ENCODE measurements at regions not wholly inside any gene's neighbourhood (a gene's known extent, or its start where the extent isn't known, plus 50 kb on each side); places are given as distances from the start of the nearest gene placed in this dataset.

DNA sequence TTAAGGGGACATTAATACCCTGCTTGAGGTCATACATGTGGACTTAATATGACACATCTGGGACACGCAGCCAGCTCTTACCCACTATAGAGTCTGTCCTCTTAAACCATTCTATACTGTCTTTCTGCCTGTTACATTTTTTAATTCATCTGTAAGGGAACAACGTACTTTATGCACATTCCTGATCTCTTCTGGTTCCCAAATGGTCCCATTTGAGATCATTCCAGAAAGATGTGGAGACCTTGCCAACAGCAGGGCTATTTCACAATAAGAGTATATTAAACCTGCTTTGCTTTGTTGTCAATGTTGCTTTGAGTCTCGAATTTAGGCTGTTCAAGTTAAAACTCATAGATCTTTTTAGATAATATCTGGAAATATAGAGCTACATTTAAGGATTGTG lies 332.2 kb upstream of the RAG2 start:
- H3K36me3 ChIP-seq (ENCODE audit: insufficient read depth, low read length): no peaks in the 10 kb centered on the region
- H3K9ac ChIP-seq (ENCODE audit: low read depth, low read length): no peak overlapping the region
- no peaks in the 10 kb centered on the region for H3K4me1 ChIP-seq (ENCODE audit: insufficient read depth, low read length)
- H3K27ac ChIP-seq (ENCODE audit: low read depth, low read length): no peak overlapping the region
- no peaks in the 10 kb centered on the region; the same call in 1 of the 2 replicates for H3K27me3 ChIP-seq (ENCODE audit: insufficient read depth, low read length)
- H3K9me3 ChIP-seq (ENCODE audit: insufficient read depth, low read depth, low read length): no peaks in the 10 kb centered on the region
- 85% methylated on average over 3 of the region's 3 CpGs for WGBS
- H3K4me3 ChIP-seq (ENCODE audit: low read length): no peak overlapping the region

DNA sequence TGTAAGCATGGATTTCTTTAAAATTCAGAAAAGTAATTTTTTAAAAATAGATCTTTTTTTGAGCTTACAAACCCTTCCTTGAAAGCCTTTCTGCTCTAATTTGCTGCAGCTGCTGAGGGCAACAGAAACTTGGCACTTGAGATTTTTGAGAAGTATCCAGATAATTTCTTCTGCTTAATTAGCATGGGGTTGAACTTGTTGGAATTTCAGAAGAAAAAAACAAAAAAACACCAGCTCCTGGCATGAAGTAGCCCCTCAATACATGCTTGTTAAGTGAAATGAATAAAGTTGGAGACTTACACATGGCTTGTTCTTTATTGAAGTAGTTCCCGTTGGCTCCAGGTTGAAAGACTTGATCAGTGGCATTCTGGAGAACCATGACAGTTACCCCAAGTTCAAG lies 331.4 kb upstream of the RAG2 start:
- Histone ChIP-seq H3K9me3 (ENCODE audit: insufficient read depth, low read depth, low read length) (no peaks in the 10 kb centered on the region), H3K27me3 (ENCODE audit: insufficient read depth, low read length) (no peaks in the 10 kb centered on the region; the same call in 1 of the 2 replicates), H3K9ac (ENCODE audit: low read depth, low read length) (no peak overlapping the region), H3K36me3 (ENCODE audit: insufficient read depth, low read length) (no peaks in the 10 kb centered on the region), H3K27ac (ENCODE audit: low read depth, low read length) (no peak overlapping the region), H3K4me1 (ENCODE audit: insufficient read depth, low read length) (no peaks in the 10 kb centered on the region), H3K4me3 (ENCODE audit: low read length) (no peak overlapping the region)
- 90% methylated on average over 1 of the region's 1 CpG for WGBS

DNA sequence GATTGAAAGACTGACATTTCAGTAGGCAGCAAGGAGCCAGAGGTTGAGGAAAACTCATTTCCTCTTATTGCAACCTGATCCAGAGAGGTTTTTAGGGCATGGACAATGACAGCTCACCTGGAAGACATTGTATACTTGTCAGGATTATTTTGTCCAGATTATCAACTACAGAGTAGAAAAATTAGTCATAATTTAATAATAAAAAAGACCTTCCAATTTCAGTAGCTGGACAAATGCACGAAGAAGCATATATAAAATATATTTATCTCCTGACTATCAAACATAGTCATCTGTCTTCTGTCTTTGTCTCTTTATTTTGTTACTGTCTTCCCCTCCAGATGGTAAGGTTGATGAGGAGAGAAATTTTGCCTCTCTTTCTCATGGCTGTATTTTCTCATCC lies 330.6 kb upstream of the RAG2 start:
- no peaks in the 10 kb centered on the region for H3K4me1 ChIP-seq (ENCODE audit: insufficient read depth, low read length)
- WGBS: no CpG with 5 or more reads among the region's 1 CpG
- no peaks in the 10 kb centered on the region for H3K36me3 ChIP-seq (ENCODE audit: insufficient read depth, low read length)
- no peak overlapping the region for H3K4me3 ChIP-seq (ENCODE audit: low read length)
- no peaks in the 10 kb centered on the region for H3K27me3 ChIP-seq (ENCODE audit: insufficient read depth, low read length)
- H3K9me3 ChIP-seq (ENCODE audit: insufficient read depth, low read depth, low read length): no peaks in the 10 kb centered on the region
- no peak overlapping the region for H3K27ac ChIP-seq (ENCODE audit: low read depth, low read length)
- no peak overlapping the region for H3K9ac ChIP-seq (ENCODE audit: low read depth, low read length)

DNA sequence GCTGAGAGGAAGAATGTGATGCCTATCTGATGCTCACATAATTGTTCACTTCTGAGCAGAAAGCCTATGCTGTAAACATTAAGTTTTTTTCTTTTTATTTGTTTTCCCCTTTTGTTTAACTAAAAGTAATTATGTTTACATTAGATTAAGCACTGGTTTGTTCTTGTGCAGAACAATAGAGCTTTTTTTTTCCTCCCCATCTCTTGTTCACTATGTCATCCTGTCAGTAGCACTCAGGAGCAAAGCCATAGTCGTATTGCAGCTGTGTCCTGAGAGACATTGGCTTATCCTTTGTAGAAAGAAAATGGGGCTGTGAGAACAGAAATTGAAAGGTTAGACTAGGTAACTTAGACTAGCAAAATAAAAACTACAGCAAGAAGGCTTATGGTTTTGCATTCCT lies 301.8 kb upstream of the RAG2 start:
- Histone ChIP-seq H3K27ac (ENCODE audit: low read depth, low read length) (no peak overlapping the region), H3K4me1 (ENCODE audit: insufficient read depth, low read length) (no peaks in the 10 kb centered on the region), H3K9ac (ENCODE audit: low read depth, low read length) (no peak overlapping the region), H3K27me3 (ENCODE audit: insufficient read depth, low read length) (no peaks in the 10 kb centered on the region), H3K9me3 (ENCODE audit: insufficient read depth, low read depth, low read length) (no peaks in the 10 kb centered on the region; the same call in 1 of the 2 replicates), H3K4me3 (ENCODE audit: low read length) (no peak overlapping the region), H3K36me3 (ENCODE audit: insufficient read depth, low read length) (no peaks in the 10 kb centered on the region)
- WGBS: 68% methylated on average over 1 of the region's 1 CpG

DNA sequence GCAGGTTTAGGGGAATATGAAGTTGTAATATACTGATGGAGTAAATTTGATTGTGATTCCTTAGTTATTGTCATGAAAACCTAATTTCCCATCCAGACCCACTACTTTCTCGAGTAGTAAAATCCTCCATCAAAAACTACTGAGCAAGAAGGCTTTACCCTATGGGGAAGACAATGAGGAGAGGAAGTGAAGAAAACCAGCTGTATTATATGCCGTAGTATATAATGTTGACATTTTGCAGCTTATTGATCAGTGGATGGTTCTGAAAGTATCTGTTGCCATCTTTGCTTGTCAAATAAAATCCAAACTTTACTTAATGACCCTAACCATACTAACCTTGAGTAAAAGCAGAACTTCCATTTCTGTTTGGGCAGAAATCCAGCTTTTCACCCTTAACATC lies 292.8 kb upstream of the RAG2 start:
- no peaks in the 10 kb centered on the region; the same call in 1 of the 2 replicates for H3K9me3 ChIP-seq (ENCODE audit: insufficient read depth, low read depth, low read length)
- H3K27me3 ChIP-seq (ENCODE audit: insufficient read depth, low read length): no peaks in the 10 kb centered on the region
- H3K4me3 ChIP-seq (ENCODE audit: low read length): no peak overlapping the region
- H3K36me3 ChIP-seq (ENCODE audit: insufficient read depth, low read length): no peaks in the 10 kb centered on the region
- H3K27ac ChIP-seq (ENCODE audit: low read depth, low read length): no peak overlapping the region
- H3K9ac ChIP-seq (ENCODE audit: low read depth, low read length): no peak overlapping the region
- no peaks in the 10 kb centered on the region for H3K4me1 ChIP-seq (ENCODE audit: insufficient read depth, low read length)
- WGBS: 56% methylated on average over 1 of the region's 2 CpGs

DNA sequence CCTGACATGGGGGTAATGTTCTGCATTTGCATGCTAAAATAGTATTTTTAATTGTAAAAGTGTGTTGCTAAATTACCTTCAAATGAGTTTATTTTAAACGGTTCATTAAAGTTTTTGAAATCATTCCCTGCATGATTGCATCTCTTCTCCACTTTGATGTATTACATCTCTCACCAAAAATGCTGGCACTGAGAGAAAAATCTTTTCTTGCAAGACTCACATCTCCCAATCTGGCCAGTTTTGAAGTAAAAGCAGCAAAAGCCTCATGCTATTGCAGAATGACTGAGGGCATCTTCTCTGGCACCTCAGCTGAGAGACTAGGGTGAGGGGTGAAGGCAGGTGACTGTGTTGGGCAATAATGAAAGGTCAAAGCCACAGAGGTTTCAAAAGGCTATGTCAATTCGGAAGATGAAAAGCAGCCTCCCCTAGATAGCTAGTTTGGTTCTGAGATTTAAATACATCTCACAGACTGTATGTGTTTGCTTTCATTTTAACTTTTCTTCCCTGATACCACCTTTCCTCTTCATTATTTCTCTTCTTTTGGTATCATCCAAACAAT lies 292.2 kb upstream of the RAG2 start:
- Histone ChIP-seq H3K36me3 (ENCODE audit: insufficient read depth, low read length) (no peaks in the 10 kb centered on the region), H3K27me3 (ENCODE audit: insufficient read depth, low read length) (no peaks in the 10 kb centered on the region), H3K9me3 (ENCODE audit: insufficient read depth, low read depth, low read length) (no peaks in the 10 kb centered on the region; the same call in 1 of the 2 replicates), H3K4me1 (ENCODE audit: insufficient read depth, low read length) (no peaks in the 10 kb centered on the region), H3K9ac (ENCODE audit: low read depth, low read length) (no peak overlapping the region), H3K4me3 (ENCODE audit: low read length) (no peak overlapping the region), H3K27ac (ENCODE audit: low read depth, low read length) (no peak overlapping the region)
- 86% methylated on average over 2 of the region's 2 CpGs for WGBS

DNA sequence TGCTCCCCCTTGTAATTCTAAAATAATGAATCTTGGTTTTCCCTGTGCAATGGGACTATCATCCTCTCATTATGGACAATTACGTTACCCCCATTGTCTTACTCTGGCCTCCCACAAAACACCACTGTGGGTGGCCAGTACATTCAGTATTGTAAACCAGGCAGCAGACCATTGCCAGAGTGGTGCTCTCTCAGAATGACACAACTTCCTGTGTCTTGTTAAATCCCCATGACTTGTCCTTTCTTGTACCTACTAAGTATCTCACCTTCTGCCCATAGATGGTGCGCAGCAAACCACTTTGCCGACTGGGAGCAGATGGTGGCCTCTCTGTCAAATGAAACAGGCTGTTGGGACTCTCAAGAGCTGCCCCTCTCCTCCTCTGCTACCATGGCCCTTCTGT lies 287.1 kb upstream of the RAG2 start:
- H3K9ac ChIP-seq (ENCODE audit: low read depth, low read length): no peak overlapping the region
- H3K4me3 ChIP-seq (ENCODE audit: low read length): no peak overlapping the region
- 93% methylated on average over 3 of the region's 3 CpGs for WGBS
- no peaks in the 10 kb centered on the region for H3K27me3 ChIP-seq (ENCODE audit: insufficient read depth, low read length)
- H3K9me3 ChIP-seq (ENCODE audit: insufficient read depth, low read depth, low read length): peaks cover 2% of the 10 kb centered on the region; the same call in 1 of the 2 replicates
- no peaks in the 10 kb centered on the region for H3K36me3 ChIP-seq (ENCODE audit: insufficient read depth, low read length)
- H3K4me1 ChIP-seq (ENCODE audit: insufficient read depth, low read length): no peaks in the 10 kb centered on the region
- no peak overlapping the region for H3K27ac ChIP-seq (ENCODE audit: low read depth, low read length)

DNA sequence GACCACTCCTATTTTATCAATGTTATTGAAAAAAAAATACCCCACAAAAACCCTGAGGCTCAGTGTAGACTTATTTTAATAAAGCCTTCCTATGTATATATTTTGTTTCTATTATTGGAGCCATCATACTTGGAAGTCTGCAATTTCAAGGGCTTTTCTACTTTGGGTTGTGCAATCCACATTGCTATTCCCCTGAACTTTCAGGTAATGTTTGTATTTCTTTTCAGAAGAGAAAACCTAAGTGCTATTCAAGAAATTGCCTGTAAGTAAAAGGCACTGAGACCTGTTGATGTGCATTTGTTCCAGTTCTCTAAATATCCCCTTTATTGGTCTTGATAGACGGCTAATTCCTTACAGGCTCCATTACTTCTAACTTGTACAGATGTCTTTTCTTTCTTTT lies 280.7 kb upstream of the RAG2 start:
- Histone ChIP-seq H3K27me3 (ENCODE audit: insufficient read depth, low read length) (no peaks in the 10 kb centered on the region), H3K9me3 (ENCODE audit: insufficient read depth, low read depth, low read length) (peaks cover 6% of the 10 kb centered on the region; the same call in 1 of the 2 replicates), H3K36me3 (ENCODE audit: insufficient read depth, low read length) (no peaks in the 10 kb centered on the region), H3K4me1 (ENCODE audit: insufficient read depth, low read length) (no peaks in the 10 kb centered on the region), H3K9ac (ENCODE audit: low read depth, low read length) (no peak overlapping the region), H3K27ac (ENCODE audit: low read depth, low read length) (no peak overlapping the region), H3K4me3 (ENCODE audit: low read length) (no peak overlapping the region)
- 100% methylated on average over 1 of the region's 1 CpG for WGBS

DNA sequence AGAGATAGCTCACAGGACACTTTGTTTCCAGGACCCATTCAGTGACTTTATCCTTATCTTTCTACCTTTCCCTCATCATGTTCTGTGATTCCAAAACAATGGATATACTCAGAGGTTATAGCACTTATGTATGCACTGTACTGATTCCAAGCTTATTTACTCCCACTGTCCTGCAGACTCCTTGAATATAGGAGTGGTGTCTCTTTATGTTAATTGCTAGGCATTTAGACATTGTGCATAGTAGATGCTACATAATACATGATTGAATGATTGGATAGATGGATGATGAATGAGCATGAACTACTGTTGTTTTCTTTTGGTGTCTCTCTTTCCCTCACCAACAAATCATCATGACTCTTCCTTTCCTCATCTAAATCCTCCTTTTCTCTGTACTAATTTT lies 279.1 kb upstream of the RAG2 start:
- H3K4me3 ChIP-seq (ENCODE audit: low read length): no peak overlapping the region
- H3K27me3 ChIP-seq (ENCODE audit: insufficient read depth, low read length): no peaks in the 10 kb centered on the region
- H3K27ac ChIP-seq (ENCODE audit: low read depth, low read length): no peak overlapping the region
- no peak overlapping the region for H3K9ac ChIP-seq (ENCODE audit: low read depth, low read length)
- no peaks in the 10 kb centered on the region for H3K4me1 ChIP-seq (ENCODE audit: insufficient read depth, low read length)
- peaks cover 6% of the 10 kb centered on the region; the same call in 1 of the 2 replicates for H3K9me3 ChIP-seq (ENCODE audit: insufficient read depth, low read depth, low read length)
- no peaks in the 10 kb centered on the region for H3K36me3 ChIP-seq (ENCODE audit: insufficient read depth, low read length)

DNA sequence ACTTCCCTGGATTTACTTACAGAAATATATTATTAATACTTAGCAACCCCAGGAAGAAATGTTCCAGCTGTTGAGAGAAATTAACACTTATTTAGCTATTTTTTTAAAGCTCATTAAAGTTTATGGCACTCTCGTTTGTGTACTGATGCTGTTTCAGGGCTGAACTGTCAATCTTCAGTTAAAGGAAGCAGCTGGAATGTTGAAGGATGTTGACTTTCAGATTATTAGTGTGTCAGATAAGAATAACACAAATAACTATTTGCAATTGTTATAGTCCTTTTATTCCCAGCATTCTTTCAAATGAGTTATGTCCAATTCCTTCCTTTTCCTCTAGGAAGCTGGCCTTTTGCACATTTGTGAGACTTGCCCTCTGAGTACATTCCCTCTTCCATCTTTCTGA lies 278.2 kb upstream of the RAG2 start:
- Histone ChIP-seq H3K4me3 (ENCODE audit: low read length) (no peak overlapping the region), H3K27me3 (ENCODE audit: insufficient read depth, low read length) (no peaks in the 10 kb centered on the region), H3K27ac (ENCODE audit: low read depth, low read length) (no peak overlapping the region), H3K36me3 (ENCODE audit: insufficient read depth, low read length) (no peaks in the 10 kb centered on the region), H3K9ac (ENCODE audit: low read depth, low read length) (no peak overlapping the region), H3K9me3 (ENCODE audit: insufficient read depth, low read depth, low read length) (peaks cover 3% of the 10 kb centered on the region; the same call in 1 of the 2 replicates), H3K4me1 (ENCODE audit: insufficient read depth, low read length) (no peaks in the 10 kb centered on the region)
- WGBS: 100% methylated on average over 1 of the region's 1 CpG

DNA sequence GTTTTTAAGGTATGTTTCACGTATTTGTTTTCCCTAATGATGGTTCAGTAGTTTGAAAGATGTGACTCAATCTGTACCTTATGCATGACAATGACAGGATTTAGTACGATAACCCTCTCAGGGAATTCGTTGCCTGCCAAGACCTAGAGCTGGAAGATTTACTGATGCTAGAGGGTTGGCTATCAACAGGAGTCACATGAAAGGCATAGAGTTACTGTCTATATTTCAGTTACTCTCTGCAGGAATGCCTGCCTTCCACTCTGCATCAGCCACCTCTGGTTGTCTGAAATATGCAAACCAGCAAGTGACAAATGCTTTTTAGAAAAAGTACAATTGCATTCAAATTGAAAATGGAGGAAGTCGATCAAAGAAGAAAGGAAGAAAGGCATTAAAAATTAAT lies 276.3 kb upstream of the RAG2 start:
- Histone ChIP-seq H3K9ac (ENCODE audit: low read depth, low read length) (no peak overlapping the region), H3K9me3 (ENCODE audit: insufficient read depth, low read depth, low read length) (peaks cover 3% of the 10 kb centered on the region; the same call in 1 of the 2 replicates), H3K27me3 (ENCODE audit: insufficient read depth, low read length) (no peaks in the 10 kb centered on the region), H3K36me3 (ENCODE audit: insufficient read depth, low read length) (no peaks in the 10 kb centered on the region), H3K4me3 (ENCODE audit: low read length) (no peak overlapping the region), H3K4me1 (ENCODE audit: insufficient read depth, low read length) (no peaks in the 10 kb centered on the region), H3K27ac (ENCODE audit: low read depth, low read length) (no peak overlapping the region)
- WGBS: 56% methylated on average over 4 of the region's 4 CpGs

DNA sequence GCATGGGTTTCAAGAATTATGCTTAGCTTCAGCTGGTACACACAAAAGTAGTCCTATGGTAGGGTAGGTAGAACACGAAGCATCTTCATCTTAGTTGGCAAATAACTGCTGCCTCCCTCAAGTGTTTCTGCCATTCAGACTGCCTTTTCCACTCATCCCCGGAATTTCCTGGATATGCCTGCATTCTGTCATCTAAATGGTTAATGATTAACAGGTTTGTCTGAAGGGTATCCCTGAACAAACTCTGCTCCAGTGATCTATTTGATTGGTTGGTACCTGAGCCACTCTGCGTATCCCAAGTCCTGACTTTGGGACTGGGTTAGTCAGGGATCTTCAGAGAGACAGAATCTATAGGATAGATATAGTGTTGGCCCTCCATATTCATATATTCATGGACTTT lies 272.3 kb upstream of the RAG2 start:
- H3K27ac ChIP-seq (ENCODE audit: low read depth, low read length): no peak overlapping the region
- WGBS: 97% methylated on average over 3 of the region's 3 CpGs
- H3K9me3 ChIP-seq (ENCODE audit: insufficient read depth, low read depth, low read length): no peaks in the 10 kb centered on the region
- H3K36me3 ChIP-seq (ENCODE audit: insufficient read depth, low read length): no peaks in the 10 kb centered on the region
- H3K9ac ChIP-seq (ENCODE audit: low read depth, low read length): no peak overlapping the region
- no peaks in the 10 kb centered on the region for H3K27me3 ChIP-seq (ENCODE audit: insufficient read depth, low read length)
- H3K4me1 ChIP-seq (ENCODE audit: insufficient read depth, low read length): no peaks in the 10 kb centered on the region
- H3K4me3 ChIP-seq (ENCODE audit: low read length): no peak overlapping the region
